GM21723 (cell line): ENCODE measurements at regions not wholly inside any gene's neighbourhood (a gene's known extent, or its start where the extent isn't known, plus 50 kb on each side); places are given as distances from the start of the nearest gene placed in this dataset.

Source experiments
- ATAC-seq: cut with Tn5 transposase; IDR thresholded peaks from one replicate; pipeline ENCODE4 v1.9.1; 2021; ENCODE audit warnings: mild to moderate bottlenecking, moderate library complexity; ENCODE audit not compliant: unreplicated experiment

- ATAC-seq, result no peak
Observed at GRCh38 chr1:163737261-163737660, 415.5 kb downstream of the NUF2 start.

GRCh38 chr1:163744301-163744887 lies 422.6 kb downstream of the NUF2 start:
- ATAC-seq, result no peak

- no peak for ATAC-seq
Observed at GRCh38 chr1:163745204-163745603, 423.4 kb downstream of the NUF2 start.

GRCh38 chr1:163747261-163747660 lies 425.5 kb downstream of the NUF2 start:
- ATAC-seq, result no peak

- no peak for ATAC-seq
Observed at GRCh38 chr1:163747855-163748254, 426.1 kb downstream of the NUF2 start.

- no peak for ATAC-seq
Observed at GRCh38 chr1:163758977-163759670, 437.4 kb downstream of the NUF2 start.

GRCh38 chr1:163761898-163762297 lies 440.1 kb downstream of the NUF2 start:
- ATAC-seq, result no peak

GRCh38 chr1:163766257-163766918 lies 444.6 kb downstream of the NUF2 start:
- no peak for ATAC-seq

- ATAC-seq, result no peak
Observed at GRCh38 chr1:163768576-163768975, 446.8 kb downstream of the NUF2 start.

- no peak for ATAC-seq
Observed at GRCh38 chr1:163770265-163770664, 448.5 kb downstream of the NUF2 start.

- no peak for ATAC-seq
Observed at GRCh38 chr1:163771637-163772036, 449.9 kb downstream of the NUF2 start.

- ATAC-seq, result no peak
Observed at GRCh38 chr1:163772246-163772645, 450.5 kb downstream of the NUF2 start.

GRCh38 chr1:163773396-163773795 lies 451.6 kb downstream of the NUF2 start:
- ATAC-seq, result no peak

- no peak for ATAC-seq
Observed at GRCh38 chr1:163774401-163774945, 452.7 kb downstream of the NUF2 start.

- ATAC-seq, result no peak
Observed at GRCh38 chr1:163774978-163775620, 453.3 kb downstream of the NUF2 start.

GRCh38 chr1:163777205-163777604 lies 455.5 kb downstream of the NUF2 start:
- ATAC-seq, result no peak

GRCh38 chr1:163781146-163781545 lies 459.4 kb downstream of the NUF2 start:
- ATAC-seq, result no peak

GRCh38 chr1:163785868-163786405 lies 464.2 kb downstream of the NUF2 start:
- ATAC-seq, result no peak

GRCh38 chr1:163789911-163790310 lies 468.2 kb downstream of the NUF2 start:
- no peak for ATAC-seq

GRCh38 chr1:163794551-163794950 lies 472.8 kb downstream of the NUF2 start:
- no peak for ATAC-seq

- no peak for ATAC-seq
Observed at GRCh38 chr1:163796394-163796821, 474.7 kb downstream of the NUF2 start.
